ENCODE measurements at regions not wholly inside any gene's neighbourhood (a gene's known extent, or its start where the extent isn't known, plus 50 kb on each side); places are given as distances from the start of the nearest gene placed in this dataset.

DNA sequence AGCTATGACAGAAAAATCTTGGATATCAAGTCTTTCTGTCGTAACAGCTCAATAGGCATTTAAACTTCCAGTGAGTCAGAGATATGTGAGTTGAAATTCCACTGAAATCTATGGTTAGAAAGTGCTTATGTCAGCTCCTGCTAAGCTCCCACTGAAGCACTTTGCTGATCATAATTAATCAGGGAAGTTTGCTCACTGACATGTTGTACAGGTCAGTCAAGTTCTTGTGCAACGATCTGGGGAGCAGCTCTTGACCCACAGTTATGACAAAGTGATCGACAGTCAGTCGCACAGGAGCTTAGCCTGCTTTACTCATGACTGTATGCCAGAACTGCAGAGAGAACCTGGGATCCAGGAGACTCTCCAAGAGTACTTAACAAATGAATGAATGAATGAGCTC, 453.5 kb downstream of the SOX2 start:
- ChIA-PET CTCF (no interaction called here), POLR2A (no interaction called here)
- Histone ChIP-seq H3K9me3 (ENCODE audit: control extremely low read depth in 1 of 5, control insufficient read depth in 4 of 5, insufficient read depth in 2 of 5, low read depth in 1 of 5, low read length in 4 of 5) (peaks cover 0 to 1% (median 0%) of the 10 kb centered on the region in 5 experiments), H3K27ac (ENCODE audit: insufficient read depth in 1 of 2, low read depth in 1 of 2, low read length in 2 of 2, poor library complexity in 1 of 2, severe bottlenecking in 2 of 2) (no peak overlapping the region), H3K36me3 (ENCODE audit: control insufficient read depth in 4 of 4, insufficient read depth in 4 of 4, low read length in 3 of 4) (no peaks in the 10 kb centered on the region), H3K27me3 (replicated peaks in 2 of 5; ENCODE audit: control insufficient read depth in 4 of 5, insufficient read depth in 5 of 5, low read length in 4 of 5) (no peaks in the 10 kb centered on the region), H3K4me1 (ENCODE audit: control extremely low read depth in 1 of 4, control insufficient read depth in 4 of 4, insufficient read depth in 4 of 4, low read length in 3 of 4) (no peaks in the 10 kb centered on the region), H3K4me3 (ENCODE audit: control insufficient read depth in 1 of 7, extremely low read depth in 1 of 7, insufficient read depth in 4 of 7, low read depth in 2 of 7, low read length in 6 of 7) (no peak overlapping the region)
- DNase-seq, result no peak
- 92% methylated on average over 4 of the region's 4 CpGs for WGBS (ENCODE audit: insufficient coverage)

DNA sequence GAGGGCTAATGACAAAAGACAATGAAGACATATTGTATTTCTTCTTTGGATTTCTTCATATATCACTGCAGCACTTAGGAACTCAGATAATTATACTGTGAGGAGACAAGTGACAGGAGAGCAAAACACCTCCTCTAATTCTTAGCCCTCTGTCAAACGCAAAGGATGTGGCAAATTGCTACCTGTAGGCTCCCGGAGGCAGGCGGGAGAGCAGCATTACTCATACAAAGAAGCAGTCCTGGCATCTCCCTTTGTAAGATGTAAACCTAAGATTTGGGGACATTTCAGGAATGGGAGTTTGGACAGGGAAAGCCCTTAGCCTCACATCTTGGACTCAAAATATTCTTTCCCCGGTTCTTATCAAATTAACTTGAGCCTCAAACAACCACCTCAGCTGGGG, 460.8 kb downstream of the SOX2 start:
- Histone ChIP-seq H3K4me1 (ENCODE audit: control extremely low read depth in 1 of 4, control insufficient read depth in 4 of 4, insufficient read depth in 4 of 4, low read length in 3 of 4) (no peaks in the 10 kb centered on the region), H3K27ac (ENCODE audit: insufficient read depth in 1 of 2, low read depth in 1 of 2, low read length in 2 of 2, poor library complexity in 1 of 2, severe bottlenecking in 2 of 2) (no peak overlapping the region), H3K4me3 (ENCODE audit: control insufficient read depth in 1 of 7, extremely low read depth in 1 of 7, insufficient read depth in 4 of 7, low read depth in 2 of 7, low read length in 6 of 7) (no peak overlapping the region), H3K36me3 (ENCODE audit: control insufficient read depth in 4 of 4, insufficient read depth in 4 of 4, low read length in 3 of 4) (no peaks in the 10 kb centered on the region), H3K27me3 (replicated peaks in 2 of 5; ENCODE audit: control insufficient read depth in 4 of 5, insufficient read depth in 5 of 5, low read length in 4 of 5) (no peaks in the 10 kb centered on the region), H3K9me3 (ENCODE audit: control extremely low read depth in 1 of 5, control insufficient read depth in 4 of 5, insufficient read depth in 2 of 5, low read depth in 1 of 5, low read length in 4 of 5) (peaks cover 0 to 1% (median 0%) of the 10 kb centered on the region in 5 experiments)
- no peak for DNase-seq
- ChIA-PET POLR2A (no interaction called here), CTCF (no interaction called here)
- WGBS (ENCODE audit: insufficient coverage), result 83% methylated on average over 4 of the region's 4 CpGs

DNA sequence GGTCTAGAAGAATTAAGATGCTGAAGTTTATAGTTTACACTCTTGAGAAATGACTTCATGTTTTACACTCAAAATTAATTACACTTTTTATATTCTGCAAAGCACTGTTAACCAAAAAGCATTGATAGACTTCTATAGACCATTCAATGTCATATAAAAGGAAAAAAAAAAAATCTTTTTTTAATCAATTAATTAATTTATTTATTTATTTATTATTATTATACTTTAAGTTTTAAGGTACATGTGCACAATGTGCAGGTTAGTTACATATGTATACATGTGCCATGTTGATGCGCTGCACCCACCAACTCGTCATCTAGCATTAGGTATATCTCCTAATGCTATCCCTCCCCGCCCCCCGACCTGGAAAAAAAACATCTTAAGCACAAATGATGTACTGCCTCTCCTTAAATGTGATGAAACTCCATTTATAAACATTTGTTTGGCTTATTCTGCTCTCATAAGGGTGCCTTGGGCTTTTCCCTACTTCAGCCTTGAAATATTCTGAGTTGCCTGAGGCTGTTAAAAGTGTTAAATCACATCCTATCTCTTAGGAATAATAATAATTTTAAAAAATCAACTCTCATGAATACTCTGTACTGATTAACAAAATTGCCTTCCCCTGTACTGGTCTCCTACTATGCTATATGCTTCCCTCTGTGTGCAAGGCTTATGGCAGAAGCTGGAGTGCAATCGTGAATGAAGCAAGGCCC, 466.9 kb downstream of the SOX2 start:
- no peak for DNase-seq
- ChIA-PET POLR2A (no interaction called here), CTCF (no interaction called here)
- 100% methylated on average over 2 of the region's 5 CpGs for WGBS (ENCODE audit: insufficient coverage)
- Histone ChIP-seq H3K27me3 (replicated peaks in 2 of 5; ENCODE audit: control insufficient read depth in 4 of 5, insufficient read depth in 5 of 5, low read length in 4 of 5) (peaks cover 0 to 3% (median 0%) of the 10 kb centered on the region in 5 experiments), H3K4me1 (ENCODE audit: control extremely low read depth in 1 of 4, control insufficient read depth in 4 of 4, insufficient read depth in 4 of 4, low read length in 3 of 4) (no peaks in the 10 kb centered on the region), H3K36me3 (ENCODE audit: control insufficient read depth in 4 of 4, insufficient read depth in 4 of 4, low read length in 3 of 4) (no peaks in the 10 kb centered on the region), H3K9me3 (ENCODE audit: control extremely low read depth in 1 of 5, control insufficient read depth in 4 of 5, insufficient read depth in 2 of 5, low read depth in 1 of 5, low read length in 4 of 5) (no peaks in the 10 kb centered on the region), H3K27ac (ENCODE audit: insufficient read depth in 1 of 2, low read depth in 1 of 2, low read length in 2 of 2, poor library complexity in 1 of 2, severe bottlenecking in 2 of 2) (no peak overlapping the region), H3K4me3 (ENCODE audit: control insufficient read depth in 1 of 7, extremely low read depth in 1 of 7, insufficient read depth in 4 of 7, low read depth in 2 of 7, low read length in 6 of 7) (no peak overlapping the region)

DNA sequence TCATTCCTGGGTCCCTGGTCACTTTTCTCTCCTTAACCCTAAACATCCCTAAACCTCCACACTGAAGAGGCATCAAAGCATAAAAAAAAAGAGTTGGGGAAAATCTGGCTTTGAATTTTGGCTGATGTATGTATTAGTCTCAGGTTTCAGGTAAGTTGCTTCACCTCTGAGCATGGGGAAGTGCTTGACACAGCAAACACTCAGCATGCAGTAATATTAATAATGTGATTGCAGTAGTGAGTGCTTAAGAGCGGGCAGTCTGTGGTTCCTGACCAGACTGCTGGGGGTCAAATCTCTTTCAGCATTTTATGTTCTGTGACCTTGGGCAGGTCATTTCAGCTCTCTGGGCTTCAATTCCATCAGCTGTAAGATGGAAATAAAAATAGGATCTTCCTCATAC, 467.9 kb downstream of the SOX2 start:
- Histone ChIP-seq H3K9me3 (ENCODE audit: control extremely low read depth in 1 of 5, control insufficient read depth in 4 of 5, insufficient read depth in 2 of 5, low read depth in 1 of 5, low read length in 4 of 5) (no peaks in the 10 kb centered on the region), H3K27me3 (replicated peaks in 2 of 5; ENCODE audit: control insufficient read depth in 4 of 5, insufficient read depth in 5 of 5, low read length in 4 of 5) (peaks cover 0 to 3% (median 2%) of the 10 kb centered on the region in 5 experiments), H3K4me1 (ENCODE audit: control extremely low read depth in 1 of 4, control insufficient read depth in 4 of 4, insufficient read depth in 4 of 4, low read length in 3 of 4) (no peaks in the 10 kb centered on the region), H3K4me3 (ENCODE audit: control insufficient read depth in 1 of 7, extremely low read depth in 1 of 7, insufficient read depth in 4 of 7, low read depth in 2 of 7, low read length in 6 of 7) (no peak overlapping the region), H3K27ac (ENCODE audit: insufficient read depth in 1 of 2, low read depth in 1 of 2, low read length in 2 of 2, poor library complexity in 1 of 2, severe bottlenecking in 2 of 2) (no peak overlapping the region), H3K36me3 (ENCODE audit: control insufficient read depth in 4 of 4, insufficient read depth in 4 of 4, low read length in 3 of 4) (no peaks in the 10 kb centered on the region)
- POLR2A ChIA-PET, result no interaction called here
- DNase-seq, result no peak
- WGBS (ENCODE audit: insufficient coverage), result 100% methylated on average over 1 of the region's 1 CpG
- CTCF ChIA-PET, result no interaction called here

DNA sequence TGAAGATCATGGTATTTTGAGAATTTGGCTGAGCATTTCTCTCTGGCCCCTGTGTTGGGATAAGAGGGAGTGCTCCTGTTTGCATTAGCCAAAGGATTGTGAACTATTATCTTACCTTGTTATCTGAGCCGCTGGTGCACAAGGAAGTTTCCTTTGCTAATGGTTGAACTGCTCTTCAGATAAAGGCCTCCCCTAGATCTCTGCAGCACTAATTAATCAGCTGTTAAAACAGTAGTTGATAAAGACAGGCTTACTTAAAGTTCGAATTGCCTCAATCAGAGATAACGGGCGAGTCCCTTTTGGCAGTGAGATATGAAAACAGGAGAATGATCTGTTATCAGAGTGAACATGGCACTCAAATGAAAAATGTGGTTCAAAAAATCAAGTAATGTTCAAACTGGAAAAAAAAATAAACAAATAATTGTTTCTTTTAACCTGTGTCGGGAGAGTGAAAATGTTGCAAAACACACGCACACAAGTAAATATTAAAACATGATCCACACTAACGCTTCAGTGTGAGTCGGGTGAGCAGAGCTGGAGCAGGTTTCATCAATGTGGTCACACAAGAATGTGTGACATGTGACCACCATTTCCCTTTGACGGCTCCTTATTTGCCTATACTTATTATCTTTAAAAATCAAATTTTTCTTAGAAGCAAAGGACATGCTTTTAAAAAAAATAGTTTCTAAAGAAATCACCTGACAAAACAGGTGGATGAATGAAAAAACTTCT, 469.1 kb downstream of the SOX2 start:
- Histone ChIP-seq H3K27me3 (replicated peaks in 2 of 5; ENCODE audit: control insufficient read depth in 4 of 5, insufficient read depth in 5 of 5, low read length in 4 of 5) (peaks cover 0 to 3% (median 2%) of the 10 kb centered on the region in 5 experiments), H3K4me1 (ENCODE audit: control extremely low read depth in 1 of 4, control insufficient read depth in 4 of 4, insufficient read depth in 4 of 4, low read length in 3 of 4) (no peaks in the 10 kb centered on the region), H3K27ac (ENCODE audit: insufficient read depth in 1 of 2, low read depth in 1 of 2, low read length in 2 of 2, poor library complexity in 1 of 2, severe bottlenecking in 2 of 2) (no peak overlapping the region), H3K9me3 (ENCODE audit: control extremely low read depth in 1 of 5, control insufficient read depth in 4 of 5, insufficient read depth in 2 of 5, low read depth in 1 of 5, low read length in 4 of 5) (no peaks in the 10 kb centered on the region), H3K4me3 (ENCODE audit: control insufficient read depth in 1 of 7, extremely low read depth in 1 of 7, insufficient read depth in 4 of 7, low read depth in 2 of 7, low read length in 6 of 7) (no peak overlapping the region), H3K36me3 (ENCODE audit: control insufficient read depth in 4 of 4, insufficient read depth in 4 of 4, low read length in 3 of 4) (no peaks in the 10 kb centered on the region)
- POLR2A ChIA-PET, result no interaction called here
- DNase-seq, result no peak
- 94% methylated on average over 5 of the region's 9 CpGs for WGBS (ENCODE audit: insufficient coverage)
- CTCF ChIA-PET, result no interaction called here

DNA sequence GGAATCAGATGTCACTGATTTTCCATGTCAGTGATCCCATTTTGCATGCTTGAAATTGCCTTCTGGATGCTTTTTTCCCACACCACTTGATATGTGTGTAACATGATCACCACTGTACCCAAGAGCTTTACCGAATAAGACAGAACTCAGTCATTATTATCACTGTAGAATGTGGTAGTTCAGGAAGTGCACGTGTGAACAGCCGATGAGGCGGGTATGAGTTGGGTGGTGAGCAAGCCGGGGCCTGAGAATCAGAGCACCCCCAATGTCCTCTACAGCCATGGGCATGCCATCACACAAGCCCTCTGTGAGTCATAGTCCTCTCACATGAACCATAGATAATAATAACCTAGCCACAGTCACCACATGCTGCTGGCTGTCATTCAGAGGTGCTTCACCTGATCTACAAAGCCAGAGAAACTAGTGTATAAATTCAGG, 470.8 kb downstream of the SOX2 start:
- H3K4me3 ChIP-seq (ENCODE audit: control insufficient read depth in 1 of 7, extremely low read depth in 1 of 7, insufficient read depth in 4 of 7, low read depth in 2 of 7, low read length in 6 of 7), result no peak overlapping the region
- WGBS (ENCODE audit: insufficient coverage), result no CpG with 5 or more reads among the region's 5 CpGs
- POLR2A ChIA-PET, result no interaction called here

DNA sequence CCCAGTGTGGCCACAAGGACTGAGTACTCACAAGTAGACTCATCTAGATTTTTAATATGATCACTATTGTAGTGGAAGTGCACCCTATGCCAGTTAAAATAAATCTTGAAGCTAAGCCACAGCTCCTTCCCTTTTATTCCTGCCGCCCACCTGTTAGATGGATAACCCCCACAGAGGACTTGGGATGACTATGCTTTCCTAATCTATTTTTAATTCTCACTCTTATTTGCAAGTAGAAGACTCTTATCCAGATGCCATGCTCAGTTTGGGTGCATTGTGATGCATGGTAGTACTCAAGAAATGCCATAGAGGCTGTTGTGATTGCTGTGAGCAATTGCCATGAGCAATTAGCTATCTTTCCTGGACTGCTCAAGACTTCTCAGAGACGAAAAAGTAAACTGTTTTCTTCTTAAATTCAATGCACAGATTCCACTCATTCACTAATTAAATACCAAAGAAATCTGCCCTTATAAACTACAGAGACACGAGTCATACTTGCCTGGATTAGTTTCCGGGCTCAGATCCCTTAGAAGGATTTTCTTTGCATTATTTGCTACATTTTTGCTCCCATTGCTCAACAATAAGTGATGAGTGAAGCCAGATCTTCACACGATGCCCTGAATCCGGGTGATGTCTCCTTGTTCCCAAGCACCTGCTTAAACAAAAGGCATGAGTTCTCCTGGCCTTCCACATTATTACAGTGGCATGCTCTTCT, 472.1 kb downstream of the SOX2 start:
- ChIA-PET CTCF (no interaction called here), POLR2A (no interaction called here)
- Histone ChIP-seq H3K27me3 (replicated peaks in 2 of 5; ENCODE audit: control insufficient read depth in 4 of 5, insufficient read depth in 5 of 5, low read length in 4 of 5) (peaks cover 0 to 3% (median 2%) of the 10 kb centered on the region in 5 experiments), H3K9me3 (ENCODE audit: control extremely low read depth in 1 of 5, control insufficient read depth in 4 of 5, insufficient read depth in 2 of 5, low read depth in 1 of 5, low read length in 4 of 5) (no peaks in the 10 kb centered on the region), H3K4me3 (ENCODE audit: control insufficient read depth in 1 of 7, extremely low read depth in 1 of 7, insufficient read depth in 4 of 7, low read depth in 2 of 7, low read length in 6 of 7) (no peak overlapping the region), H3K4me1 (ENCODE audit: control extremely low read depth in 1 of 4, control insufficient read depth in 4 of 4, insufficient read depth in 4 of 4, low read length in 3 of 4) (no peaks in the 10 kb centered on the region), H3K27ac (ENCODE audit: insufficient read depth in 1 of 2, low read depth in 1 of 2, low read length in 2 of 2, poor library complexity in 1 of 2, severe bottlenecking in 2 of 2) (no peak overlapping the region), H3K36me3 (ENCODE audit: control insufficient read depth in 4 of 4, insufficient read depth in 4 of 4, low read length in 3 of 4) (no peaks in the 10 kb centered on the region)
- DNase-seq, result no peak
- 90% methylated on average over 5 of the region's 6 CpGs for WGBS (ENCODE audit: insufficient coverage)

More for the DNA sequence above, 470.8 kb downstream of the SOX2 start:
- Histone ChIP-seq H3K27ac (ENCODE audit: insufficient read depth in 1 of 2, low read depth in 1 of 2, low read length in 2 of 2, poor library complexity in 1 of 2, severe bottlenecking in 2 of 2) (no peak overlapping the region), H3K36me3 (ENCODE audit: control insufficient read depth in 4 of 4, insufficient read depth in 4 of 4, low read length in 3 of 4) (no peaks in the 10 kb centered on the region), H3K9me3 (ENCODE audit: control extremely low read depth in 1 of 5, control insufficient read depth in 4 of 5, insufficient read depth in 2 of 5, low read depth in 1 of 5, low read length in 4 of 5) (no peaks in the 10 kb centered on the region), H3K4me1 (ENCODE audit: control extremely low read depth in 1 of 4, control insufficient read depth in 4 of 4, insufficient read depth in 4 of 4, low read length in 3 of 4) (no peaks in the 10 kb centered on the region), H3K27me3 (replicated peaks in 2 of 5; ENCODE audit: control insufficient read depth in 4 of 5, insufficient read depth in 5 of 5, low read length in 4 of 5) (peaks cover 0 to 3% (median 2%) of the 10 kb centered on the region in 5 experiments)
- DNase-seq, result no peak
- CTCF ChIA-PET, result no interaction called here

Data from common myeloid progenitor, CD34-positive (primary cell).